ENCODE measurements at regions not wholly inside any gene's neighbourhood (a gene's known extent, or its start where the extent isn't known, plus 50 kb on each side); places are given as distances from the start of the nearest gene placed in this dataset.

GRCh38 chr4:74665876-74666275, 128.4 kb downstream of the BTC start:
- TF ChIP-seq POLR2A (IDR thresholded peaks at IDR 0.05) (no peak), POLR2AphosphoS5 (IDR thresholded peaks at IDR 0.05) (no peak)
- TF ChIP-seq, protein P1, sequence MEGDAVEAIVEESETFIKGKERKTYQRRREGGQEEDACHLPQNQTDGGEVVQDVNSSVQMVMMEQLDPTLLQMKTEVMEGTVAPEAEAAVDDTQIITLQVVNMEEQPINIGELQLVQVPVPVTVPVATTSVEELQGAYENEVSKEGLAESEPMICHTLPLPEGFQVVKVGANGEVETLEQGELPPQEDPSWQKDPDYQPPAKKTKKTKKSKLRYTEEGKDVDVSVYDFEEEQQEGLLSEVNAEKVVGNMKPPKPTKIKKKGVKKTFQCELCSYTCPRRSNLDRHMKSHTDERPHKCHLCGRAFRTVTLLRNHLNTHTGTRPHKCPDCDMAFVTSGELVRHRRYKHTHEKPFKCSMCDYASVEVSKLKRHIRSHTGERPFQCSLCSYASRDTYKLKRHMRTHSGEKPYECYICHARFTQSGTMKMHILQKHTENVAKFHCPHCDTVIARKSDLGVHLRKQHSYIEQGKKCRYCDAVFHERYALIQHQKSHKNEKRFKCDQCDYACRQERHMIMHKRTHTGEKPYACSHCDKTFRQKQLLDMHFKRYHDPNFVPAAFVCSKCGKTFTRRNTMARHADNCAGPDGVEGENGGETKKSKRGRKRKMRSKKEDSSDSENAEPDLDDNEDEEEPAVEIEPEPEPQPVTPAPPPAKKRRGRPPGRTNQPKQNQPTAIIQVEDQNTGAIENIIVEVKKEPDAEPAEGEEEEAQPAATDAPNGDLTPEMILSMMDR (IDR thresholded peaks at IDR 0.05 in 8 of 11, conservative IDR thresholded peaks at IDR 0.05 in 3 of 11): no peak
- 54 to 87% (median 76%) methylated on average over 3 of the region's 3 CpGs for WGBS, 5 donors
- intact Hi-C loops (cut with DNase I; ENCODE audit: low total_unique reads): no loop called here

GRCh38 chr4:74667438-74667837, 126.9 kb downstream of the BTC start:
- H3K27me3 ChIP-seq (replicated peaks in 1 of 7): no peaks in the 10 kb centered on the region
- intact Hi-C loops (cut with DNase I; ENCODE audit: low total_unique reads): no loop called here
- no peak for DNase-seq
- H3K4me1 ChIP-seq: peaks cover 0 to 6% (median 0%) of the 10 kb centered on the region in 6 donors
- H3K9me3 ChIP-seq: no peaks in the 10 kb centered on the region
- TF ChIP-seq POLR2AphosphoS5 (IDR thresholded peaks at IDR 0.05): no peak
- TF ChIP-seq, protein P1 (IDR thresholded peaks at IDR 0.05 in 8 of 11, conservative IDR thresholded peaks at IDR 0.05 in 3 of 11): no peak
- no peak for TF ChIP-seq POLR2A (IDR thresholded peaks at IDR 0.05)
- H3K27ac ChIP-seq: no peak overlapping the region
- H3K36me3 ChIP-seq: no peaks in the 10 kb centered on the region
- H3K4me3 ChIP-seq: no peak overlapping the region

More at GRCh38 chr4:74665876-74666275, 128.4 kb downstream of the BTC start:
- Histone ChIP-seq H3K4me1 (peaks cover 0 to 2% (median 0%) of the 10 kb centered on the region in 6 donors), H3K27me3 (replicated peaks in 1 of 7) (no peaks in the 10 kb centered on the region), H3K27ac (no peak overlapping the region), H3K36me3 (no peaks in the 10 kb centered on the region), H3K4me3 (no peak overlapping the region), H3K9me3 (no peaks in the 10 kb centered on the region)
- no peak for DNase-seq

- Histone ChIP-seq H3K27ac (no peak overlapping the region), H3K4me1 (peaks cover 0 to 6% (median 0%) of the 10 kb centered on the region in 6 donors), H3K4me3 (no peak overlapping the region), H3K9me3 (no peaks in the 10 kb centered on the region), H3K36me3 (no peaks in the 10 kb centered on the region), H3K27me3 (replicated peaks in 1 of 7) (no peaks in the 10 kb centered on the region)
- TF ChIP-seq, protein P1 (IDR thresholded peaks at IDR 0.05 in 8 of 11, conservative IDR thresholded peaks at IDR 0.05 in 3 of 11): no peak
- TF ChIP-seq POLR2AphosphoS5 (IDR thresholded peaks at IDR 0.05): no peak
- TF ChIP-seq POLR2A (IDR thresholded peaks at IDR 0.05): no peak
- DNase-seq: no peak
- intact Hi-C loops (cut with DNase I; ENCODE audit: low total_unique reads): no loop called here
Observed at GRCh38 chr4:74667944-74668343, 126.4 kb downstream of the BTC start.

- no peak for TF ChIP-seq POLR2A (IDR thresholded peaks at IDR 0.05)
- TF ChIP-seq, protein P1 (IDR thresholded peaks at IDR 0.05 in 8 of 11, conservative IDR thresholded peaks at IDR 0.05 in 3 of 11): no peak
- no peak for TF ChIP-seq POLR2AphosphoS5 (IDR thresholded peaks at IDR 0.05)
- Histone ChIP-seq H3K36me3 (no peaks in the 10 kb centered on the region), H3K27ac (no peak overlapping the region), H3K4me3 (no peak overlapping the region), H3K9me3 (no peaks in the 10 kb centered on the region), H3K4me1 (peaks cover 0 to 6% (median 0%) of the 10 kb centered on the region in 6 donors), H3K27me3 (replicated peaks in 1 of 7) (no peaks in the 10 kb centered on the region)
- intact Hi-C loops (cut with DNase I; ENCODE audit: low total_unique reads): loop anchor here (10.0 kb wide), 1 partner anchor 295 kb away; no protein-coding TSS in a partner anchor
- no peak for DNase-seq
- WGBS, 5 donors: 76 to 89% (median 85%) methylated on average over 3 of the region's 3 CpGs
Observed at GRCh38 chr4:74669702-74670101, 124.6 kb downstream of the BTC start.
